WTC11 (cell line): ENCODE measurements at regions not wholly inside any gene's neighbourhood (a gene's known extent, or its start where the extent isn't known, plus 50 kb on each side); places are given as distances from the start of the nearest gene placed in this dataset.

Source experiments
- ATAC-seq: fragments of 200-7000 bp; cut with Tn5 transposase; 2 replicates; pipeline ENCODE4 v1.10.0; 2021; ENCODE audit warnings: mild to moderate bottlenecking, moderate library complexity
- CTCF ChIA-PET: fragments of 300-600 bp; sonication (Branson Sonifier 250); formaldehyde crosslinking; loops from one replicate; lab custom pipeline; 2021; ENCODE audit warnings: antibody characterized with exemption; lab: Charles Lee
- POLR2A ChIA-PET: fragments of 350-600 bp; sonication (Branson Sonifier 250); formaldehyde crosslinking; loops from one replicate; lab custom pipeline; 2021; ENCODE audit warnings: antibody characterized with exemption; lab: Charles Lee
- DNase-seq: peaks from one replicate; pipeline ENCODE4 v3.0.0; 2021; ENCODE audit warnings: low spot score
- H3K27ac Mint-ChIP-seq: 2 replicates; pipeline ENCODE4 v1.8.0; 2021; ENCODE audit warnings: mixed read lengths
- H3K27me3 Mint-ChIP-seq: 2 replicates; pipeline ENCODE4 v1.8.0; 2021; ENCODE audit warnings: low read depth, mild to moderate bottlenecking, moderate library complexity, mixed read lengths
- H3K36me3 Mint-ChIP-seq: 2 replicates; pipeline ENCODE4 v1.8.0; 2021; ENCODE audit warnings: mixed read lengths
- H3K4me1 Mint-ChIP-seq: 2 replicates; pipeline ENCODE4 v1.8.0; 2022; ENCODE audit warnings: mixed read lengths
- H3K4me3 Mint-ChIP-seq: 2 replicates; pipeline ENCODE4 v1.8.0; 2021; ENCODE audit warnings: mild to moderate bottlenecking, moderate library complexity, mixed read lengths
- H3K9me3 Mint-ChIP-seq: 2 replicates; pipeline ENCODE4 v1.8.0; 2021; ENCODE audit warnings: mixed read lengths
- FOXJ3 ChIP-seq: sonication (generic); formaldehyde crosslinking; IDR thresholded peaks from 2 replicates; pipeline ENCODE4 v1.9.0; 2021; ENCODE audit warnings: missing genetic modification reagents, mild to moderate bottlenecking, borderline replicate concordance
- FOXK1 ChIP-seq: sonication (generic); formaldehyde crosslinking; IDR thresholded peaks from 2 replicates; pipeline ENCODE4 v1.8.0; 2022; ENCODE audit warnings: mild to moderate bottlenecking, moderate library complexity, missing genetic modification reagents
- IRF1 ChIP-seq: sonication (generic); formaldehyde crosslinking; IDR thresholded peaks from 2 replicates; pipeline ENCODE4 v1.8.0; 2023; ENCODE audit warnings: missing genetic modification reagents
- IRF2 ChIP-seq: sonication (generic); formaldehyde crosslinking; IDR thresholded peaks from 2 replicates; pipeline ENCODE4 v1.8.0; 2022; ENCODE audit warnings: low read depth, missing genetic modification reagents, borderline replicate concordance
- NFATC4 ChIP-seq: fragments of 250-450 bp; sonication (Bioruptor Pico); IDR thresholded peaks from 2 replicates; pipeline ENCODE4 v1.9.0; 2021; ENCODE audit warnings: mild to moderate bottlenecking
- NFYB ChIP-seq: sonication (generic); formaldehyde crosslinking; conservative IDR thresholded peaks from 2 replicates; pipeline ENCODE4 v1.8.0; 2022; ENCODE audit warnings: low read depth, missing genetic modification reagents
- NR1H2 ChIP-seq: sonication (generic); formaldehyde crosslinking; IDR thresholded peaks from 2 replicates; pipeline ENCODE4 v1.9.0; 2021; ENCODE audit warnings: mild to moderate bottlenecking, moderate library complexity, missing genetic modification reagents
- NR3C1 ChIP-seq: sonication (generic); formaldehyde crosslinking; conservative IDR thresholded peaks from 2 replicates; pipeline ENCODE4 v1.8.1; 2023; ENCODE audit warnings: low read depth, mild to moderate bottlenecking, missing genetic modification reagents
- OVOL2 ChIP-seq: fragments of 250-450 bp; sonication (Bioruptor Pico); IDR thresholded peaks from 2 replicates; pipeline ENCODE4 v1.9.0; 2021; ENCODE audit warnings: mild to moderate bottlenecking, borderline replicate concordance
- RORB ChIP-seq: fragments of 250-450 bp; sonication (Bioruptor Pico); IDR thresholded peaks from 2 replicates; pipeline ENCODE4 v1.9.0; 2021; ENCODE audit warnings: mild to moderate bottlenecking
- TCF7 ChIP-seq: sonication (generic); formaldehyde crosslinking; IDR thresholded peaks from 2 replicates; pipeline ENCODE4 v1.8.0; 2022; ENCODE audit warnings: mild to moderate bottlenecking, low read depth, missing genetic modification reagents, moderate library complexity
- TP53 ChIP-seq: sonication (generic); formaldehyde crosslinking; IDR thresholded peaks from 2 replicates; pipeline ENCODE4 v1.8.1; 2023; ENCODE audit warnings: mild to moderate bottlenecking, missing genetic modification reagents
- ZNF232 ChIP-seq: sonication (generic); formaldehyde crosslinking; IDR thresholded peaks from 2 replicates; pipeline ENCODE4 v1.8.0; 2022; ENCODE audit warnings: mild to moderate bottlenecking, missing genetic modification reagents
- ZNF416 ChIP-seq: fragments of 250-450 bp; sonication (Bioruptor Pico); IDR thresholded peaks from 2 replicates; pipeline ENCODE4 v1.9.0; 2021; ENCODE audit warnings: mild to moderate bottlenecking, inconsistent platforms
- ZNF423 ChIP-seq: fragments of 250-450 bp; sonication (Bioruptor Pico); IDR thresholded peaks from 2 replicates; pipeline ENCODE4 v2.1.2; 2022; ENCODE audit warnings: mild to moderate bottlenecking, moderate library complexity
- ZNF512 ChIP-seq: sonication (generic); formaldehyde crosslinking; IDR thresholded peaks from 2 replicates; pipeline ENCODE4 v1.8.1; 2022; ENCODE audit warnings: missing genetic modification reagents, borderline replicate concordance
- TF ChIP-seq, protein P1 (sequence below): sonication (generic); formaldehyde crosslinking; conservative IDR thresholded peaks from 2 replicates; pipeline ENCODE4 v1.8.1; 2023; ENCODE audit warnings: mild to moderate bottlenecking, low read depth, missing genetic modification reagents, moderate library complexity

GRCh38 chr20:58021481-58021880 is 207.0 kb downstream of the ANKRD60 start:
- Mint-ChIP-seq H3K27me3 (no peaks in the 10 kb centered on the region; the same call in none of the 2 replicates), H3K4me3 (no peak overlapping the region), H3K27ac (no peak overlapping the region), H3K4me1 (no peaks in the 10 kb centered on the region), H3K9me3 (peaks cover 3% of the 10 kb centered on the region; the same call in 1 of the 2 replicates), H3K36me3 (no peaks in the 10 kb centered on the region)
- DNase-seq = peak; percentile 77
- CTCF ChIA-PET = no interaction called here
- POLR2A ChIA-PET = no interaction called here
- TF ChIP-seq NFYB (CRISPR knock-in tag) = peak; percentile 79
- no peak for TF ChIP-seq ZNF423 (CRISPR knock-in tag)
- ATAC-seq = peak; percentile 95

- Mint-ChIP-seq H3K27me3 (no peaks in the 10 kb centered on the region; the same call in none of the 2 replicates), H3K9me3 (peaks cover 3% of the 10 kb centered on the region), H3K36me3 (no peaks in the 10 kb centered on the region), H3K27ac (no peak overlapping the region), H3K4me1 (no peaks in the 10 kb centered on the region), H3K4me3 (no peak overlapping the region)
- TF ChIP-seq NFATC4 (CRISPR knock-in tag) (no peak), NR1H2 (CRISPR knock-in tag) (no peak), FOXJ3 (CRISPR knock-in tag) (no peak), OVOL2 (CRISPR knock-in tag) (no peak), RORB (CRISPR knock-in tag) (no peak), ZNF232 (no peak), TCF7 (no peak), ZNF512 (CRISPR knock-in tag) (no peak), TP53 (CRISPR knock-in tag) (no peak), ZNF416 (CRISPR knock-in tag) (no peak), ZNF423 (CRISPR knock-in tag) (no peak), FOXK1 (CRISPR knock-in tag) (no peak), IRF2 (no peak), NR3C1 (CRISPR knock-in tag) (no peak), IRF1 (CRISPR knock-in tag) (no peak)
- TF ChIP-seq, protein P1, sequence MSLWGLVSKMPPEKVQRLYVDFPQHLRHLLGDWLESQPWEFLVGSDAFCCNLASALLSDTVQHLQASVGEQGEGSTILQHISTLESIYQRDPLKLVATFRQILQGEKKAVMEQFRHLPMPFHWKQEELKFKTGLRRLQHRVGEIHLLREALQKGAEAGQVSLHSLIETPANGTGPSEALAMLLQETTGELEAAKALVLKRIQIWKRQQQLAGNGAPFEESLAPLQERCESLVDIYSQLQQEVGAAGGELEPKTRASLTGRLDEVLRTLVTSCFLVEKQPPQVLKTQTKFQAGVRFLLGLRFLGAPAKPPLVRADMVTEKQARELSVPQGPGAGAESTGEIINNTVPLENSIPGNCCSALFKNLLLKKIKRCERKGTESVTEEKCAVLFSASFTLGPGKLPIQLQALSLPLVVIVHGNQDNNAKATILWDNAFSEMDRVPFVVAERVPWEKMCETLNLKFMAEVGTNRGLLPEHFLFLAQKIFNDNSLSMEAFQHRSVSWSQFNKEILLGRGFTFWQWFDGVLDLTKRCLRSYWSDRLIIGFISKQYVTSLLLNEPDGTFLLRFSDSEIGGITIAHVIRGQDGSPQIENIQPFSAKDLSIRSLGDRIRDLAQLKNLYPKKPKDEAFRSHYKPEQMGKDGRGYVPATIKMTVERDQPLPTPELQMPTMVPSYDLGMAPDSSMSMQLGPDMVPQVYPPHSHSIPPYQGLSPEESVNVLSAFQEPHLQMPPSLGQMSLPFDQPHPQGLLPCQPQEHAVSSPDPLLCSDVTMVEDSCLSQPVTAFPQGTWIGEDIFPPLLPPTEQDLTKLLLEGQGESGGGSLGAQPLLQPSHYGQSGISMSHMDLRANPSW (CRISPR knock-in tag) = no peak
- ChIA-PET CTCF (interaction anchor here (0.9 kb wide), 1 partner anchor 398 kb away, joined by 3 read pairs; no protein-coding TSS in a partner anchor), POLR2A (no interaction called here)
- ATAC-seq (no peak), DNase-seq (no peak)
These were observed 207.6 kb downstream of the ANKRD60 start for GRCh38 chr20:58020656-58021454.
